Mesendoderm (in vitro differentiated cells): ENCODE measurements at regions not wholly inside any gene's neighbourhood (a gene's known extent, or its start where the extent isn't known, plus 50 kb on each side); places are given as distances from the start of the nearest gene placed in this dataset.

ENCODE experiments used
- DNase-seq: peaks from one replicate; pipeline ENCODE4 v3.0.0; 2013
- H2AK5ac ChIP-seq: 2 replicates; pipeline ENCODE4 v1.6.1; 2013; ENCODE audit warnings: low read length, inconsistent platforms
- H2BK120ac ChIP-seq: 2 replicates; pipeline ENCODE4 v1.6.1; 2013; ENCODE audit warnings: low read depth, mild to moderate bottlenecking, low read length, moderate library complexity, mixed read lengths
- H2BK15ac ChIP-seq: replicated peaks from 2 replicates; pipeline ENCODE4 v1.6.1; 2013; ENCODE audit warnings: low read depth, mild to moderate bottlenecking, moderate library complexity
- H2BK5ac ChIP-seq: 2 replicates; pipeline ENCODE4 v1.6.1; 2013; ENCODE audit warnings: low read length, inconsistent platforms
- H3K18ac ChIP-seq: 2 replicates; pipeline ENCODE4 v1.6.1; 2013; ENCODE audit warnings: mild to moderate bottlenecking, low read length, mixed read lengths
- H3K23ac ChIP-seq: one replicate; pipeline ENCODE4 v1.6.1; 2013; ENCODE audit warnings: low read length
- H3K27ac ChIP-seq: 2 replicates; pipeline ENCODE4 v1.5.1; 2013; ENCODE audit warnings: low read depth, mild to moderate bottlenecking, inconsistent platforms, low read length, moderate library complexity
- H3K27me3 ChIP-seq: 2 replicates; pipeline ENCODE4 v1.6.1; 2013; ENCODE audit warnings: low read length, control low read depth, mild to moderate bottlenecking, inconsistent platforms; ENCODE audit not compliant: insufficient read depth, poor library complexity
- H3K36me3 ChIP-seq: 2 replicates; pipeline ENCODE4 v1.6.1; 2013; ENCODE audit warnings: low read length, inconsistent platforms; ENCODE audit not compliant: control insufficient read depth, insufficient read depth
- H3K4ac ChIP-seq: one replicate; pipeline ENCODE4 v1.6.1; 2013; ENCODE audit warnings: low read depth, mild to moderate bottlenecking, low read length, moderate library complexity
- H3K4me1 ChIP-seq: 2 replicates; pipeline ENCODE4 v1.6.1; 2013; ENCODE audit warnings: low read depth, low read length, inconsistent platforms; ENCODE audit not compliant: control insufficient read depth
- H3K4me2 ChIP-seq: 2 replicates; pipeline ENCODE4 v1.6.1; 2013; ENCODE audit warnings: low read length
- H3K4me3 ChIP-seq: 2 replicates; pipeline ENCODE4 v1.5.1; 2013; ENCODE audit warnings: mild to moderate bottlenecking, low read length
- H3K56ac ChIP-seq: one replicate; pipeline ENCODE4 v1.6.1; 2013; ENCODE audit warnings: low read length
- H3K79me1 ChIP-seq: 2 replicates; pipeline ENCODE4 v1.6.1; 2013; ENCODE audit warnings: low read length, inconsistent platforms
- H3K79me2 ChIP-seq: 2 replicates; pipeline ENCODE4 v1.6.1; 2013; ENCODE audit warnings: mild to moderate bottlenecking, low read length; ENCODE audit not compliant: control insufficient read depth, insufficient read depth
- H3K9ac ChIP-seq: 2 replicates; pipeline ENCODE4 v1.6.1; 2013; ENCODE audit warnings: low read length, inconsistent platforms
- H4K5ac ChIP-seq: one replicate; pipeline ENCODE4 v1.6.1; 2013; ENCODE audit warnings: low read length
- H4K8ac ChIP-seq: one replicate; pipeline ENCODE4 v1.6.1; 2013; ENCODE audit warnings: low read depth, mild to moderate bottlenecking, control low read depth, low read length, moderate library complexity
- WGBS: extraction: QIAGEN DNeasy Blood & Tissue Kit; methylation state at CpG from one replicate; pipeline ENCODE4 v1.1.7; 2013; ENCODE audit warnings: low lambda C conversion rate, missing lambda C conversion rate; ENCODE audit not compliant: insufficient coverage; ENCODE audit errors: extremely low coverage; 5-methylcytosine and 5-hydroxymethylcytosine counted together

DNA sequence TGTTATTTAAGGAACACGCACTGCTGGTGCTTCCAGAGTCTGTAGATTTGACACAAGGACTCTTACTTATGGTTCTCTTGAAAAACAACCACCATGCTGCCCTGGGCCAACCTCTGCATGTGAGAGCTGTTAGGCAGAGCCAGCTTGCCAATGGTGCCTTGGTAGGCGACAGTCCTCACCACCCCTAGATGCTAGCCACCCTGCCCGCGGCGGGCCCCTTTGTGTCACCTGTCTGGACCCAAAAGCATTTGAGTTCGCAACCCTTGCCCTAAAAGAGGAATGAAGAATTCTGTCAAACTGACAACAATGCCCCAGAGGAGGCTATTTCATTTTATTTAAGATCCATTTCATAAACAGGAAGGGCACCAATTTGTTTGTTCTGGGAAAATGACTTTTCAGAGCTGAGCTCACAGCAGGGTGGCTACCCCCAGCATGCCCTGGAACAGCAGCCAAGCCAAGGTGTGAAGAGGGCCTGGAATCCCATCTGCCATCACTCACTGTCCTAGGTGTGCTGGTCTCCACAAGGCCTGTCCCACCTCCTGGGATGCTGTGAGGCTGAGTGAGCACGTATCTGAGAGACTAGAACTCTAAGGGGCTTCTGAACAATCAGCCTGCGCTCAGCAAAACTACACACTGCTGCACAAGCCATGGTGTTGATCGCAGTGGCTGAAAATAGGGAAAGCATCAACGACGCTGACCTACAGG is 63.8 kb upstream of the FZD10 start:
- no peak overlapping the region for H3K9ac ChIP-seq
- no CpG with 5 or more reads among the region's 11 CpGs for WGBS
- no peak for DNase-seq

GRCh38 chr12:130100634-130101362 is 61.5 kb upstream of the FZD10 start:
- no peak overlapping the region for H3K23ac ChIP-seq
- H3K4me2 ChIP-seq: no peak overlapping the region
- peaks cover 3% of the 10 kb centered on the region for H3K27me3 ChIP-seq
- H3K18ac ChIP-seq: no peak overlapping the region
- no peaks in the 10 kb centered on the region for H3K36me3 ChIP-seq
- no peak overlapping the region for H2BK15ac ChIP-seq
- H3K56ac ChIP-seq: no peak overlapping the region
- no peak overlapping the region for H4K5ac ChIP-seq
- peaks cover 3% of the 10 kb centered on the region for H3K4me1 ChIP-seq
- H3K79me2 ChIP-seq: no peaks in the 10 kb centered on the region
- H2BK120ac ChIP-seq: no peak overlapping the region
- no peak overlapping the region for H3K9ac ChIP-seq
- no peak for DNase-seq
- WGBS: no CpG with 5 or more reads among the region's 8 CpGs
- H3K79me1 ChIP-seq: no peaks in the 10 kb centered on the region
- H3K27ac ChIP-seq: no peak overlapping the region
- no peak overlapping the region for H4K8ac ChIP-seq
- H2AK5ac ChIP-seq: no peak overlapping the region
- no peak overlapping the region for H3K4ac ChIP-seq
- H3K4me3 ChIP-seq: no peak overlapping the region
- no peak overlapping the region for H2BK5ac ChIP-seq

More for the DNA sequence above, 63.8 kb upstream of the FZD10 start:
- Histone ChIP-seq H3K79me2 (no peaks in the 10 kb centered on the region), H3K4ac (no peak overlapping the region), H2AK5ac (no peak overlapping the region), H2BK120ac (no peak overlapping the region), H3K27me3 (no peaks in the 10 kb centered on the region), H3K56ac (no peak overlapping the region), H3K18ac (no peak overlapping the region), H3K27ac (no peak overlapping the region), H3K23ac (no peak overlapping the region), H3K79me1 (no peaks in the 10 kb centered on the region), H4K8ac (no peak overlapping the region), H3K4me2 (no peak overlapping the region), H2BK5ac (no peak overlapping the region), H4K5ac (no peak overlapping the region), H3K4me1 (peaks cover 3% of the 10 kb centered on the region), H3K36me3 (no peaks in the 10 kb centered on the region), H3K4me3 (no peak overlapping the region), H2BK15ac (no peak overlapping the region)

- H3K9ac ChIP-seq: no peak overlapping the region
- no peak overlapping the region for H3K4me3 ChIP-seq
- H3K79me1 ChIP-seq: no peaks in the 10 kb centered on the region
- H4K8ac ChIP-seq: no peak overlapping the region
- H2BK120ac ChIP-seq: no peak overlapping the region
- no peaks in the 10 kb centered on the region for H3K79me2 ChIP-seq
- no peak overlapping the region for H3K56ac ChIP-seq
- H3K27ac ChIP-seq: no peak overlapping the region
- H3K23ac ChIP-seq: no peak overlapping the region
- H2BK15ac ChIP-seq: no peak overlapping the region
- no peaks in the 10 kb centered on the region for H3K36me3 ChIP-seq
- no peak overlapping the region for H3K4ac ChIP-seq
- no peak overlapping the region for H4K5ac ChIP-seq
- peaks cover 3% of the 10 kb centered on the region for H3K27me3 ChIP-seq
- WGBS: no CpG with 5 or more reads among the region's 7 CpGs
- H3K4me1 ChIP-seq: peaks cover 3% of the 10 kb centered on the region
- H3K18ac ChIP-seq: no peak overlapping the region
- no peak overlapping the region for H2BK5ac ChIP-seq
- DNase-seq: no peak
- no peak overlapping the region for H2AK5ac ChIP-seq
- no peak overlapping the region for H3K4me2 ChIP-seq
Observed at GRCh38 chr12:130101370-130101769, 60.9 kb upstream of the FZD10 start.

- H3K4me2 ChIP-seq: no peak overlapping the region
- no peak overlapping the region for H2BK120ac ChIP-seq
- no peak overlapping the region for H2BK5ac ChIP-seq
- H3K4me1 ChIP-seq: peaks cover 3% of the 10 kb centered on the region
- DNase-seq: no peak
- H3K4me3 ChIP-seq: no peak overlapping the region
- H2BK15ac ChIP-seq: no peak overlapping the region
- H3K9ac ChIP-seq: no peak overlapping the region
- H3K27me3 ChIP-seq: peaks cover 3% of the 10 kb centered on the region
- H4K5ac ChIP-seq: no peak overlapping the region
- H3K56ac ChIP-seq: no peak overlapping the region
- H3K18ac ChIP-seq: no peak overlapping the region
- WGBS: no CpG with 5 or more reads among the region's 3 CpGs
- no peaks in the 10 kb centered on the region for H3K79me1 ChIP-seq
- no peaks in the 10 kb centered on the region for H3K36me3 ChIP-seq
- H3K4ac ChIP-seq: no peak overlapping the region
- no peaks in the 10 kb centered on the region for H3K79me2 ChIP-seq
- no peak overlapping the region for H3K23ac ChIP-seq
- no peak overlapping the region for H3K27ac ChIP-seq
- no peak overlapping the region for H4K8ac ChIP-seq
- H2AK5ac ChIP-seq: no peak overlapping the region
Observed at GRCh38 chr12:130102266-130102665, 60.0 kb upstream of the FZD10 start.

DNA sequence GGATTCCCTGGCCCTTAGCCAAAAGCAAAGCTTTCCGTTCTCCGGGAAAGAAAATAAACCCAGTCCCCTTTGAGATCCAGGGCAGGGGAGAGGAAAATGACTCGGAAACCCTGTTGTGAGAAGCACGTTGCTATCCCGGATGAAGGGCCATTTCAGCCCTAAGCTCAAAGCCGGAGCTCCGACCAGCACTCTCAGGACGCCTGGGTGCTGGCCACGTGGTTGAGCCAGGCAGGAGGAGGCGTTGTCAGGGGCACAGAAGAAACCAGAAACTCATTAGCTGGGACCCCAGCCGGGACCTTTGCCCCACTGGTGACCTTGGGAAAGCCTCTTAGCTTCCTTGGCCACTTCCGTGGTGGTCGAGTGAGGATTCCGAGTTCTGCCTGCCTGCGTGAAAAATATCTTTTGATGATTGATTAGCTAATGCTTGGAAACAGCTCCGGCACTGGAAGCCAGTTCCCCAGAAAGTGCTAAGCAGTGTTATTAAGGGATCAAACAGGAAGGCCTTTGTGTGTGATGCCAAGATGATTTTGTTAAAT is 57.6 kb upstream of the FZD10 start:
- H3K36me3 ChIP-seq: no peaks in the 10 kb centered on the region
- H4K8ac ChIP-seq: no peak overlapping the region
- peaks cover 3% of the 10 kb centered on the region for H3K27me3 ChIP-seq
- no peaks in the 10 kb centered on the region for H3K79me1 ChIP-seq
- no peak overlapping the region for H3K18ac ChIP-seq
- no peak overlapping the region for H3K4me2 ChIP-seq
- H3K9ac ChIP-seq: no peak overlapping the region
- no peak overlapping the region for H2BK5ac ChIP-seq
- peak overlapping the region; percentile 42 for H3K56ac ChIP-seq
- no peak overlapping the region for H4K5ac ChIP-seq
- no peaks in the 10 kb centered on the region for H3K4me1 ChIP-seq
- WGBS: no CpG with 5 or more reads among the region's 16 CpGs
- H3K23ac ChIP-seq: no peak overlapping the region
- DNase-seq: peak; percentile 41
- H2BK120ac ChIP-seq: no peak overlapping the region
- no peak overlapping the region for H3K4me3 ChIP-seq
- H2BK15ac ChIP-seq: no peak overlapping the region
- no peak overlapping the region for H3K27ac ChIP-seq
- H2AK5ac ChIP-seq: no peak overlapping the region
- H3K4ac ChIP-seq: no peak overlapping the region
- no peaks in the 10 kb centered on the region for H3K79me2 ChIP-seq
